ENCODE measurements at regions not wholly inside any gene's neighbourhood (a gene's known extent, or its start where the extent isn't known, plus 50 kb on each side); places are given as distances from the start of the nearest gene placed in this dataset.

DNA sequence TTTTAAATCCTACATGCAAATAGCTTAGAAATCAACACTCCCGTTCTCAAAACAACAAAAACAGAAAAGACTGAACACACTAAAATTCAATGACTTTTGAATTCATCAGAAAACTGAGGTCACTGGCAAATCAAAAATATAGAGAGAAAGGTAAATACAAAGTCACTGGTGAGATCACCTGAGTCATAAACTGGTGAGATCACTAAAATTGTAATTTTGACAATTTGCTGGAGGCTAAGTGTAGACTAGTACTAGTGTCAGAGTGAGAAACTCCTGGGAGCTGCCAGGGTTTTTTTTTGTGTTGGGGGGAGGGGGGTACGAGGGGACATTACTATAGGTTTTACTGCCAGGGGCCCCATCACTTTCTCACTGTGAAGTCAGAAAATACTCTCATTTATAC, 1876.0 kb upstream of the CELF4 start:
- TF ChIP-seq, protein P1, sequence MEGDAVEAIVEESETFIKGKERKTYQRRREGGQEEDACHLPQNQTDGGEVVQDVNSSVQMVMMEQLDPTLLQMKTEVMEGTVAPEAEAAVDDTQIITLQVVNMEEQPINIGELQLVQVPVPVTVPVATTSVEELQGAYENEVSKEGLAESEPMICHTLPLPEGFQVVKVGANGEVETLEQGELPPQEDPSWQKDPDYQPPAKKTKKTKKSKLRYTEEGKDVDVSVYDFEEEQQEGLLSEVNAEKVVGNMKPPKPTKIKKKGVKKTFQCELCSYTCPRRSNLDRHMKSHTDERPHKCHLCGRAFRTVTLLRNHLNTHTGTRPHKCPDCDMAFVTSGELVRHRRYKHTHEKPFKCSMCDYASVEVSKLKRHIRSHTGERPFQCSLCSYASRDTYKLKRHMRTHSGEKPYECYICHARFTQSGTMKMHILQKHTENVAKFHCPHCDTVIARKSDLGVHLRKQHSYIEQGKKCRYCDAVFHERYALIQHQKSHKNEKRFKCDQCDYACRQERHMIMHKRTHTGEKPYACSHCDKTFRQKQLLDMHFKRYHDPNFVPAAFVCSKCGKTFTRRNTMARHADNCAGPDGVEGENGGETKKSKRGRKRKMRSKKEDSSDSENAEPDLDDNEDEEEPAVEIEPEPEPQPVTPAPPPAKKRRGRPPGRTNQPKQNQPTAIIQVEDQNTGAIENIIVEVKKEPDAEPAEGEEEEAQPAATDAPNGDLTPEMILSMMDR (IDR thresholded peaks at IDR 0.05 in 8 of 11, conservative IDR thresholded peaks at IDR 0.05 in 3 of 11), result no peak
- TF ChIP-seq POLR2A (IDR thresholded peaks at IDR 0.05) (no peak), POLR2AphosphoS5 (IDR thresholded peaks at IDR 0.05) (no peak)
